GDM1 (cell line): ENCODE measurements at regions not wholly inside any gene's neighbourhood (a gene's known extent, or its start where the extent isn't known, plus 50 kb on each side); places are given as distances from the start of the nearest gene placed in this dataset.

Experiments used
- DNase-seq: peaks from one replicate; lab custom pipeline; 2025; lab: John Stamatoyannopoulos, UW

- DNase-seq = no peak
Observed at GRCh38 chr1:58430421-58431275, 115.9 kb downstream of the OMA1 start.

DNA sequence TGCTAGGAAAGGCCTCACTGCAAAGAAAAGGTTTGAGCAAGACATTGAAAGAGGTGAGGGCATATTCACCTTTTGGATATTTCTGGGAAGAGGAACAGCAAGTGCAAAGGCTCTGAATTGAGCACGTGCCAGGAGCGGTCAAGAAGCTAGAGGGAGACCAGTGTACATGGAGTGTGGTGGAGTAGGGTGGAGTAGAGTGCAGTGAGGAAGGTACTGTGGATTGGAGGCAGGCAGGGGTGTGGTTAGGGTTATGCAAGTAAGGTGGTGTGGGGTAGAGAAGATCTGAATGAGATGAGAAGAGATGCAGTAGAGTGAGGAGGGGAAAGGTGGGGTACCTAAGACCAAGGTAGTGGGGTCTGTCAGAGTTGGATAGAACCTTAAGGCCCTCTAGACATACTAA lies 119.6 kb downstream of the OMA1 start:
- DNase-seq = no peak

DNA sequence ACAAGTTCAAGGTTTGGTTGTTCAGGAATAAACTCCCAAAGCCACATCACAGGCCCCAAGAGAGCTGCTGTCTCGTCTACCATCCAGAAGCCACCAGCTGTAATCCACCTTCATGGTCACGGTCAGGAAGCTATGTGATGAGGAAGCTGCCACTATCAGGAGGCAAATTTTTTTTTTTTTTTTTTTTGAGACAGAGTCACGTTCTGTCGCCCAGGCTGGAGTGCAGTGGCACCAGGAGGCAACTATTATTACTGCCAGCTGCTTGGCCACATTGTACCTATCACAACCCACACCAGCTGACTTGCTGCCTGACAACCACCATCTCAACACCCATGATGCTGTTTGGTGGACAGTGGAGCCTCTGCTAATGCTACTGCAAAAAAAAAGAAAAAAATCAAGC lies 124.1 kb downstream of the OMA1 start:
- no peak for DNase-seq

DNA sequence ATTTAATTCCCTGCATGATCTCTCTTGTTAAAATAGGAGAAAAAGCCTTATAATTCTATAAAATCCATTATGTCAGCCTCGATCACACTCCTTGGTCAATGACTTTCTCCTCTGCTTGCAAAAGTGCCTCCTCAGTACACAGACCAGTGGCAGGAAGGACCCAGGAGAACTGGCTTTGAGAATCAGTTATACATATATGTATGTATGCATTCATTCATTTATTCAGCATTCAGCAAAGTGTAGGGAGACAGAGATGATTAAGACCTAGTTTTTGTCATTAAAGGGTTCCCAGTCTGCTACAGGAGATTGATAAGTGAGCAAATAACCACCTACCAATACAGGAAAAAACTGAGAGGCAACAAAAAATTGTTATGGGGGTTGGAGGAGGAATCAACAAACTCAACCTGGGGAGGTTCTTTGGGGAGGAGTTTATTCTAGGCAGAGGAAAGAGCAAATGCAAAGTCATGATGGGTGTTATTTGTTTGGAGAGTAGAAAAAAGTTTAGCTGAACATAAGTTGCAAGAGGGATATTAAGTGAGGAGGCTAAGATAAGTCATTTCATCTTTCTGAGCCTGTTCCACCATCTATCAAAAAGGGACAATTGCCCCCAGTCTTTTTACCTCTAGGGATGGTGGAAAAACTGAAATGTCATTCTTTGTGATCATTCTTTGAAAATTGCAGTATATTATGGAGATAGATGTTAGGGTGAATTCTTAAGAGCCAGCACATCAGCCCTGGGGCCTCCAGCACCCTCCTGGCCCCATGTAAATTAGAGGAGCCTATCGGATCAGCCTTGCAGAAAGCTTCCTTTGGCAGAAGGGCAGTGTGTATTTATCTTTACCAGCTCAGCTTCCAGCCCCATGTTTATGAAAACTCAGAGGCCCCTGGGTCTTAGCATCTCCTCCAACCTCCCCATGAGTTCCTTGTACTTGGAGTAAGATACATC lies 128.0 kb downstream of the OMA1 start:
- no peak for DNase-seq

- no peak for DNase-seq
Observed at GRCh38 chr1:58412071-58412580, 134.4 kb downstream of the OMA1 start.

- DNase-seq = no peak
Observed at GRCh38 chr1:58409890-58410289, 136.6 kb downstream of the OMA1 start.

DNA sequence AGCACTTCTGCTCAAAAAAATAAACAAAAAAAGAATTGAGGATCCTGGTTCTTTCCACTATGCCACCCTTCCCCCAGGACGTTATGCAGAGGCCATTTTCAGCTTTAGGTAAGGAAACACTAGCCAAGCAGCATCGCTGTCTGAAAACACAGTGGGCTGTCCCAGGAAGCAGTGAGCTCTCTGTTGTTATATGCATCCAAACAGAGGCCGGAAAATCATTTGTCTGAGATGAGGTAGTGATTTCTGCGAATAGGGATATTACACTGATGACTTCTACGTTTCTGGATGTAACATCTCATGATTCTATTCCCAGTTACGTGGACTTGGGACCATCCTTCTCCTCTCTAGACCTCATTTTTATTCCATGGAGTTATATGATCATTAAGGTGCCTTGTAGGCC lies 137.2 kb downstream of the OMA1 start:
- no peak for DNase-seq

GRCh38 chr1:58406301-58407071 lies 140.0 kb downstream of the OMA1 start:
- no peak for DNase-seq

DNA sequence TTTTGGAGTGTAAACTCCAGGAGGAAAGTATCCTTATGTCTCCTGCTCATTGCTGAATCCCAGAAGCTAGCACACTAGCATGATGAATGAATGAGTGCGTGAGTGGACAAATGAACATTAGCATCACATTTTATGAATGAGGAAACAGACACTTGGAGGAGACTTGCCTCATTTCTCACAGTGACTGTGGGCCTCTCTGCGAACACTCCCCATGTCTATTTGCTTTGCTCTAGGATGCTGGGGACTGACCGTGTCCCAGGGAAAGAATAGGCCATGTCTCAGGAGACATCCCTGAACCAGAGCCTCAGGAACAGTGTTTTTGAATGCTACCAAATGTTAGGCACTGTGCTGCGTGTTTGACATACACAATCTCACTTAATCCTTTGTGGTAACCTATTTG lies 140.9 kb downstream of the OMA1 start:
- DNase-seq = no peak

DNA sequence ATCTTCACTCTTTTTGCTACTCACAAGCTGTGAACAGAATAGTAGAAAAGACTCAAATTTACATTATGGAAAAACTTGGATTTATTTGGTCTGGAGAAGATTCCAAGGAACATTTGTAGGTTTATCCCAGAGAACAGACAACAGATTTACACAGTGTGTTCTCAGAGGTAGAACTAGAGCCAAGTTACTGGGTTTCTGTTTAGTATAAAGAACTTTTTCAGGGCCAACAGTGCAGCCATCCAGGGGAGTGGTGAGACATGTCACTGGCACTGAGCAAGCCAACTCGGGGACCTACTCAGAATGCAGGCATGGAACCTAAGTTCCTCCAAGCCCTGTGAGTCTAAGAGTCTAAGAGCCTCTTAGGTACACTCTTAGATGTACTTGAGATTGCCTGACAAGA lies 142.6 kb downstream of the OMA1 start:
- DNase-seq = no peak

GRCh38 chr1:58402444-58402843 lies 144.1 kb downstream of the OMA1 start:
- no peak for DNase-seq

GRCh38 chr1:58401991-58402390 lies 144.5 kb downstream of the OMA1 start:
- no peak for DNase-seq

DNA sequence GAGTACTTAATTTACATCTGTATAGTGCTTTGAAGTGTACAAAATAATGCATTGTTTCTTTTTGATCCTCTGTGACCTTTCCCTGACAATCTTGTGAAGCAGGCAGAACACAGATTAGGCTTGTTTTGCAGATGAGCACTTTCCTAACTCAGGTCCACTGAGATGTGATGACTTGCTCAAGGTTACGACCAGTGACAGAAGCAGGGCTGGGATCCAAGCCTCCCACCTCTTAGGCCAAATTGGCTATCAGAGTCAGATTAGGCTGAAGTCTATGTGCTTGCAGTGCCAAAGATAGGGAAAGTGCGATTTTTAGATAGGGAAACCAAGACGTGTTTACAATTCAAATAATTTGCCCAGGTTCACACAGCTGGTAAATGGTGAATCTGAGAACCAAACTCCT lies 147.3 kb downstream of the OMA1 start:
- no peak for DNase-seq

- no peak for DNase-seq
Observed at GRCh38 chr1:58398714-58399113, 147.8 kb downstream of the OMA1 start.

DNA sequence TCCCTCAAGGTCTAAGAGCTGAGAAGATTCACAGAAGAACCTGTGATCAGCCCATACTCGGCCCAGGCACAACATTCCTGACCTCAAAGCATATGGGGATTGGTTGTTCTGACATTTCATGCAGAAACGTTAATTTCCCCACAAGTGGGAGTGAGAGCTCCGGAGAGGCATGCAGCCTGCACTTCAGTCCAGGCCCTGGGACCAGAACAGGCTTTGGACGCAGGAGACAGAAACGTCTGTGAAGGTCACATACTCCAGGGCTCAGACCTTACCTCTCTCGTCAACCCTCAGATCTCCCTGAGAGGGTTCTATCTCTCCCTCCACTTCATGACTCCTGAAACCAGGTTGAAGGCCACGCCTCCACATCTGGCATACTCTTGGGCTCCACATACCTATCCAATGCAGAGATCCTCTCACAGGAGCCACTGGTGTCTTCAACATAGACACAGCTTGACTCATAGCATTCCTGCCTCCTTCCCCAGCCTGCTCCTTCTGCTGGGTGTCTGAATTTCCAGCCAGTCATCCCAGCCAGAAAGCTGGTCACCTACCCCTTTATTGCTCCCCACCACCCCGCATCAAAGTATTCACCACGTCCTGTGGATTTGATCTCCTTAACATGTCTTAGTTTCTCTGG lies 149.2 kb downstream of the OMA1 start:
- no peak for DNase-seq

GRCh38 chr1:58396150-58396549 lies 150.4 kb downstream of the OMA1 start:
- no peak for DNase-seq

- peak; percentile 40 for DNase-seq
Observed at GRCh38 chr1:58395355-58395754, 151.2 kb downstream of the OMA1 start.

DNA sequence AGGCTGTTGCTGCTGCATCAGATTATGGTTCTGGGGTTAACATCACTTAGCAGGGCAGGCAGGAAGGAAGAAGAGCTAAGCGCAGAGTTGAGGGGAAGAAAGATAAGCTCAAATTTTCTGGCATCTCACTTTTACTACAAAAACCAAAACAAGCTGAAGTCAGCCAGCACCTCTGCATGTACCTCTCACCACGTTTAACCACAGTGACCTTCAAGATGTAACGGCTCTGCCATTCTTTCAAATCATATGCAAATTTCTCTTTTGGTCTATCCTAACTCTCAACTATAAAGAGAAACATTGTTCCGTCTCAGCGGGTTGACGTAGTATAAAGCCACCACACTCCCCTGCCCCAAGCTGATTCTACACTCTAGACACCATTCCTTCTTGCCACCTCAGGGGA lies 154.4 kb downstream of the OMA1 start:
- no peak for DNase-seq

GRCh38 chr1:58391514-58391913 lies 155.0 kb downstream of the OMA1 start:
- no peak for DNase-seq

GRCh38 chr1:58391056-58391455 lies 155.5 kb downstream of the OMA1 start:
- peak; percentile 44 for DNase-seq

DNA sequence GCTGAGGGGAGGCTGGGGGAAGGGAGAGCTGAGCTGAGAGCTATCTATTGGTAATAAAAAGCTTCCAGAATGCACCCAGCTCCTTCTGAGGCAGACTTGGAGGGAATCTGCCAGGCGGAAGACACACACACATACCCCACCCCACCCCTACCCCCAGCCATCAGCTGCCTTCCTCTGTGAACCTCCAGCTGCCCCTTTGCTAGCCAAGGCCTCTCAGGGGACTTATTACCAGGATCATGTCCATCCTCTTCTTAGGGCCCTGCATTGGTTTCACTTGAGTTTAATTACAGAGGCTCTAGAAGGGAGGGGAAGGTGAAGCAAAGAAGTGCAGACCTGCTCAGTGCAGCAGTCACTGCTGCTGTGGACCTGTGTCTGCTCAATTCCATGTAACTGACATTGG lies 156.4 kb downstream of the OMA1 start:
- DNase-seq = no peak

DNA sequence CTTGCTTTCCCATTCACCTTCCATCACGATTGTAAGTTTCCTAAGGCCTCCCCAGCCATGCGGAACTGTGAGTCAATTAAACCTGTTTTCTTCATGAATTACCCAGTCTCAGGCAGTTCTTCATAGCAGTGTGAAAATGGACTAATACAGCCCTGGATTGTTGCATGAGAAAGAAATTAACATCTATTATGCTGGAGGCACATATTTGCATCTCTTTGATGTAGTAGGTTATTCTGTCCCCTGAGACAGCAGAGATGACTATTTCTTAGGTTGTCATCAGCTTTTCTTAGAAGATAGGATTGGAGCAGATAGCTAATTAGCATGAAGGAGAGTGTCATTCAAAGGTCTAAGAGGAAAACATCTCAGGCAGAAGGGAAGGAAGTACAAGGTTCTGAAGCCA lies 166.2 kb downstream of the OMA1 start:
- DNase-seq = no peak
